ENCODE measurements at regions not wholly inside any gene's neighbourhood (a gene's known extent, or its start where the extent isn't known, plus 50 kb on each side); places are given as distances from the start of the nearest gene placed in this dataset.

DNA sequence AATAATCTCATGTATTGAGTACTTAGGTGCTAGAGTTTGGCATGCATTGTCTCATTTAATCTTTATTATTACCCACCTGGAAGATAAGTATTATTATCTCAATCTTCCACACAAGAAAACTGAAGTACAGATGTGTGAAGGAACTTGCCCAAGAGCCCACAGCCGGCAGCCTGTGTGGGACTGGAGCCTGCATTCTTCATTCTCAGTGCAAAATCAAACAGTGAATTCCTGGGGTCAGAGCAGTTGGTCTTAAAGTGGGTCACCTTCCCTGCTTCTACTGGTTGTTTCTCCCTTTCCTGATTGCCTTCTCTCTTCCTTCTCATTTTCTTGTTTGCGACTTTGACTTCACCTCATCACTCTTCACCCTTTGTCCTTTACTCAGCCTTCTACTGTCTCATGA, 144.7 kb upstream of the LYZL1 start:
- Histone ChIP-seq H3K27me3 (ENCODE audit: control insufficient read depth in 4 of 4, insufficient read depth in 4 of 4, low read length in 3 of 4) (no peaks in the 10 kb centered on the region), H3K36me3 (ENCODE audit: control insufficient read depth in 4 of 4, insufficient read depth in 3 of 4, low read depth in 1 of 4, low read length in 3 of 4) (no peaks in the 10 kb centered on the region), H3K4me1 (ENCODE audit: control insufficient read depth in 4 of 4, insufficient read depth in 4 of 4, low read length in 3 of 4) (peaks cover 0 to 7% (median 3%) of the 10 kb centered on the region in 4 donors), H3K27ac (ENCODE audit: low read depth in 1 of 2, low read length in 2 of 2) (no peak overlapping the region), H3K4me3 (ENCODE audit: low read depth in 1 of 3, low read length in 3 of 3) (no peak overlapping the region), H3K9ac (ENCODE audit: low read depth in 1 of 2, low read length in 2 of 2) (no peak overlapping the region), H3K9me3 (ENCODE audit: control insufficient read depth in 4 of 4, low read length in 3 of 4) (no peaks in the 10 kb centered on the region)
- no peak for DNase-seq (ENCODE audit: low spot score)
- 83% methylated on average over 2 of the region's 2 CpGs for WGBS
- TF ChIP-seq NR2F2 (IDR thresholded peaks at IDR 0.05) (no peak), FOXA2 (IDR thresholded peaks at IDR 0.05) (no peak), FOXA1 (IDR thresholded peaks at IDR 0.05) (no peak), RAD21 (IDR thresholded peaks at IDR 0.05) (no peak), RXRA (IDR thresholded peaks at IDR 0.05) (no peak), HNF4A (conservative IDR thresholded peaks at IDR 0.05) (no peak), HNF4G (IDR thresholded peaks at IDR 0.05) (no peak), EGR1 (IDR thresholded peaks at IDR 0.05; ENCODE audit: low read depth in 2 of 2) (no peak), TAF1 (conservative IDR thresholded peaks at IDR 0.05) (no peak), GABPA (IDR thresholded peaks at IDR 0.05 in 1 of 2, conservative IDR thresholded peaks at IDR 0.05 in 1 of 2) (no peak), JUND (IDR thresholded peaks at IDR 0.05) (no peak)
- TF ChIP-seq, protein P1, sequence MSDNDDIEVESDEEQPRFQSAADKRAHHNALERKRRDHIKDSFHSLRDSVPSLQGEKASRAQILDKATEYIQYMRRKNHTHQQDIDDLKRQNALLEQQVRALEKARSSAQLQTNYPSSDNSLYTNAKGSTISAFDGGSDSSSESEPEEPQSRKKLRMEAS (IDR thresholded peaks at IDR 0.05), result no peak
- TF ChIP-seq, protein P2, sequence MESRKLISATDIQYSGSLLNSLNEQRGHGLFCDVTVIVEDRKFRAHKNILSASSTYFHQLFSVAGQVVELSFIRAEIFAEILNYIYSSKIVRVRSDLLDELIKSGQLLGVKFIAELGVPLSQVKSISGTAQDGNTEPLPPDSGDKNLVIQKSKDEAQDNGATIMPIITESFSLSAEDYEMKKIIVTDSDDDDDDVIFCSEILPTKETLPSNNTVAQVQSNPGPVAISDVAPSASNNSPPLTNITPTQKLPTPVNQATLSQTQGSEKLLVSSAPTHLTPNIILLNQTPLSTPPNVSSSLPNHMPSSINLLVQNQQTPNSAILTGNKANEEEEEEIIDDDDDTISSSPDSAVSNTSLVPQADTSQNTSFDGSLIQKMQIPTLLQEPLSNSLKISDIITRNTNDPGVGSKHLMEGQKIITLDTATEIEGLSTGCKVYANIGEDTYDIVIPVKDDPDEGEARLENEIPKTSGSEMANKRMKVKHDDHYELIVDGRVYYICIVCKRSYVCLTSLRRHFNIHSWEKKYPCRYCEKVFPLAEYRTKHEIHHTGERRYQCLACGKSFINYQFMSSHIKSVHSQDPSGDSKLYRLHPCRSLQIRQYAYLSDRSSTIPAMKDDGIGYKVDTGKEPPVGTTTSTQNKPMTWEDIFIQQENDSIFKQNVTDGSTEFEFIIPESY (IDR thresholded peaks at IDR 0.05), result no peak

DNA sequence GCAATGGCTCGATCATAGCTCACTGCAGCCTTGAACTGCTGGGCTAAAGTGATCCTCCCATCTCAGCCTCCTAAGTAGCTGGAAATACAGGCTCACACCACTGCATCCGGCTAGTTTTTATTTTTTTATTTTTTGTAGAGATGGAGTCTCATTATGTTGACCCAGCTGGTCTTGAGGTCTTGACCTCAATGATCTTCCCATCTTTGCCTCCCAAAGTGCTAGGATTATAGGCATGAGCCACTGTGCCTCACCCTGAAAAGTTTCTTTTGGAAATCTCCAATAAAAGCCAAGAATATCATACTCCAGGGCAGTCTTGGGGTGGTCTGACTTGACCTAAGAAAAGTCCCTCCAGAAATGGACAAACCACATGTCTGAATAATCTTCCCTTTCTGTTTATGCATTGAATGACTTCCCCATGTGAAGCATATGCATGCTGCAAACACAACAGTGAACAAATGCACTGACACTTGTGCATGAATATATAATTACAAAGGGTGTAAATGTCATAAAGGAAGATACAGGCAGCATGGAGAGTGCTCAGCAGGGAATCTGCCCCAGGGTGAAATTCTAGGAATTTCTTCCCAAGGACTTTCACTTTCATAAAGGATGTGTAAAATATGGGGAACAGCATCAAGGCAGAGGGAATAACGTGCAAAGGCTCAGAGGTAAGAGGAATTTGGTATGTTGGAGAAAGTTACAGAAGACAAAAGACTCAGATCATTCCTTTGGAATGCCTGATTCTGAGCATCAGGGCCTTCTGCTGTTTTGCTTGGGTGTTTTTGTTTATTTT, 142.4 kb upstream of the LYZL1 start:
- Histone ChIP-seq H3K27ac (ENCODE audit: low read depth in 1 of 2, low read length in 2 of 2) (no peak overlapping the region), H3K27me3 (ENCODE audit: control insufficient read depth in 4 of 4, insufficient read depth in 4 of 4, low read length in 3 of 4) (no peaks in the 10 kb centered on the region), H3K4me1 (ENCODE audit: control insufficient read depth in 4 of 4, insufficient read depth in 4 of 4, low read length in 3 of 4) (peaks cover 0 to 17% (median 8%) of the 10 kb centered on the region in 4 donors), H3K9ac (ENCODE audit: low read depth in 1 of 2, low read length in 2 of 2) (no peak overlapping the region), H3K4me3 (ENCODE audit: low read depth in 1 of 3, low read length in 3 of 3) (no peak overlapping the region), H3K36me3 (ENCODE audit: control insufficient read depth in 4 of 4, insufficient read depth in 3 of 4, low read depth in 1 of 4, low read length in 3 of 4) (no peaks in the 10 kb centered on the region), H3K9me3 (ENCODE audit: control insufficient read depth in 4 of 4, low read length in 3 of 4) (no peaks in the 10 kb centered on the region)
- no peak for DNase-seq (ENCODE audit: low spot score)
- WGBS, result 91% methylated on average over 3 of the region's 3 CpGs
- TF ChIP-seq GABPA (IDR thresholded peaks at IDR 0.05 in 1 of 2, conservative IDR thresholded peaks at IDR 0.05 in 1 of 2), result no peak
- TF ChIP-seq, protein P2 (IDR thresholded peaks at IDR 0.05), result no peak
- no peak for TF ChIP-seq FOXA2 (IDR thresholded peaks at IDR 0.05)
- no peak for TF ChIP-seq HNF4A (conservative IDR thresholded peaks at IDR 0.05)
- no peak for TF ChIP-seq RAD21 (IDR thresholded peaks at IDR 0.05)
- TF ChIP-seq NR2F2 (IDR thresholded peaks at IDR 0.05), result no peak
- TF ChIP-seq, protein P3, sequence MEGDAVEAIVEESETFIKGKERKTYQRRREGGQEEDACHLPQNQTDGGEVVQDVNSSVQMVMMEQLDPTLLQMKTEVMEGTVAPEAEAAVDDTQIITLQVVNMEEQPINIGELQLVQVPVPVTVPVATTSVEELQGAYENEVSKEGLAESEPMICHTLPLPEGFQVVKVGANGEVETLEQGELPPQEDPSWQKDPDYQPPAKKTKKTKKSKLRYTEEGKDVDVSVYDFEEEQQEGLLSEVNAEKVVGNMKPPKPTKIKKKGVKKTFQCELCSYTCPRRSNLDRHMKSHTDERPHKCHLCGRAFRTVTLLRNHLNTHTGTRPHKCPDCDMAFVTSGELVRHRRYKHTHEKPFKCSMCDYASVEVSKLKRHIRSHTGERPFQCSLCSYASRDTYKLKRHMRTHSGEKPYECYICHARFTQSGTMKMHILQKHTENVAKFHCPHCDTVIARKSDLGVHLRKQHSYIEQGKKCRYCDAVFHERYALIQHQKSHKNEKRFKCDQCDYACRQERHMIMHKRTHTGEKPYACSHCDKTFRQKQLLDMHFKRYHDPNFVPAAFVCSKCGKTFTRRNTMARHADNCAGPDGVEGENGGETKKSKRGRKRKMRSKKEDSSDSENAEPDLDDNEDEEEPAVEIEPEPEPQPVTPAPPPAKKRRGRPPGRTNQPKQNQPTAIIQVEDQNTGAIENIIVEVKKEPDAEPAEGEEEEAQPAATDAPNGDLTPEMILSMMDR (IDR thresholded peaks at IDR 0.05; ENCODE audit: low read depth, low read length, missing input control), result no peak
